GM12865 (cell line): ENCODE measurements at regions not wholly inside any gene's neighbourhood (a gene's known extent, or its start where the extent isn't known, plus 50 kb on each side); places are given as distances from the start of the nearest gene placed in this dataset.

ENCODE experiments used
- DNase-seq: peaks from one replicate; pipeline ENCODE4 v3.0.0; 2010; ENCODE audit warnings: low read depth
- H3K4me3 ChIP-seq: 2 replicates; pipeline ENCODE4 v1.5.1; 2011; ENCODE audit warnings: mild to moderate bottlenecking, low read depth, low read length, control low read depth
- TF ChIP-seq, protein P1 (sequence below): IDR thresholded peaks from 2 replicates; pipeline ENCODE4 v1.5.1; 2011; ENCODE audit warnings: low read length, control low read depth, low read depth, inconsistent platforms; ENCODE audit not compliant: insufficient read depth; ENCODE audit errors: missing control alignments

DNA sequence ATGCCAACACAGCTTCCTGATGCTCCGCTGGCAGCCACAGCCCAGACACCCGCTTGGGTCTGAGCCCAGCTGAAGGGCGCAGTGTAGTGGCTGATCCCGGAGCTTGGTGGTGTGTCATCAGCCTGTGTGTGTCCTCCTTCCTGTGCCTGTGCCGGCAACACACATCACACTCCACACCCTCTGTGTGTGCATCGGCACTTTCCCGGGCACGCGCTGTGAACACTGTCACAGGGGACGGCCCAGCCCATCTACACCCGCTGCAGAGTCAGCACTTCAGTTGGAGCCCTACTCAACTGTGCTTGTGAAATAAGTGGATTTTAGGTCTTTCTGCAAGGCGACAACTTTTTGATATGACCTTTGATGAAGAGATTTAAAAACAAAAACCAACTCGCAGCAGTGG, 189.4 kb downstream of the IRX2 start:
- no peak overlapping the region for H3K4me3 ChIP-seq
- no peak for DNase-seq
- TF ChIP-seq, protein P1, sequence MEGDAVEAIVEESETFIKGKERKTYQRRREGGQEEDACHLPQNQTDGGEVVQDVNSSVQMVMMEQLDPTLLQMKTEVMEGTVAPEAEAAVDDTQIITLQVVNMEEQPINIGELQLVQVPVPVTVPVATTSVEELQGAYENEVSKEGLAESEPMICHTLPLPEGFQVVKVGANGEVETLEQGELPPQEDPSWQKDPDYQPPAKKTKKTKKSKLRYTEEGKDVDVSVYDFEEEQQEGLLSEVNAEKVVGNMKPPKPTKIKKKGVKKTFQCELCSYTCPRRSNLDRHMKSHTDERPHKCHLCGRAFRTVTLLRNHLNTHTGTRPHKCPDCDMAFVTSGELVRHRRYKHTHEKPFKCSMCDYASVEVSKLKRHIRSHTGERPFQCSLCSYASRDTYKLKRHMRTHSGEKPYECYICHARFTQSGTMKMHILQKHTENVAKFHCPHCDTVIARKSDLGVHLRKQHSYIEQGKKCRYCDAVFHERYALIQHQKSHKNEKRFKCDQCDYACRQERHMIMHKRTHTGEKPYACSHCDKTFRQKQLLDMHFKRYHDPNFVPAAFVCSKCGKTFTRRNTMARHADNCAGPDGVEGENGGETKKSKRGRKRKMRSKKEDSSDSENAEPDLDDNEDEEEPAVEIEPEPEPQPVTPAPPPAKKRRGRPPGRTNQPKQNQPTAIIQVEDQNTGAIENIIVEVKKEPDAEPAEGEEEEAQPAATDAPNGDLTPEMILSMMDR: no peak

DNA sequence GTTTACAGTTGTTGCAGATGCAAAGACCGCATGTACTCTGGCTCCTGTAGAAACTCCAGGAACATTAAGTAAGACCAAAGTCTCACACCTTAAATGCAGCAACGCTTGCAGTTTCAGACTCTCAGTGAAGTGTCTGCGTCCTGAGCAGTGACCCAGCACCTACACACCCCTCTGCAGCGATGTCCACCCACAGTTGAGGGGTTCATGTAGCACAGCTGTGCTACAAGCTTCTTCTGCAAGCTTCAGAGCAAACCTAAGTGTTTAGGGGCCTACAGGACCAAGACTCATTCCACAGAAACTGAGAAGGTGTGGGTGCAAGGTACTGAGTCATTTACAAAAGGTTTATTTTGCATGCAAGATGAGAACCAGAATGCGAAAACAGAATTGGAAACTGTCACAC, 191.0 kb downstream of the IRX2 start:
- TF ChIP-seq, protein P1: no peak
- no peak overlapping the region for H3K4me3 ChIP-seq
- no peak for DNase-seq

DNA sequence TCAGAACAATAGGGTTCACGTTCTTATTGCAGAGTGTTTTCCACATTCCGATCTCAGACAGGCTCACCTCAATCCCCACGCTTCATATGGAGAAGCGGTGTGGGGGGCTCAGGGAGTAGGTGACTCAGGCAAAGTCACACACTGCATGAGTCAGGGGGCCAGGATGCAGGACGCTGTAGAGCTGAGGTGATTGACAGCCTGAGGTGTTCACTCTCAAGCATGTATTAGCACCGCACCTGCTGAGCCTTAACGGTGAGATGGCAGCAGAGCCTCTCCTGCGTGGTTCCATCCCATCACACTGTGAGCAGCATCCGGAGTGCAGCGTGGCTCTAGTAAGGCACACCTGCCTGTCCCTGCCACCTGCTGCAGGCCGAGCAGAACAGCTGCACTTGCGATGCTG, 194.0 kb downstream of the IRX2 start:
- DNase-seq: no peak
- no peak overlapping the region for H3K4me3 ChIP-seq
- TF ChIP-seq, protein P1: no peak

DNA sequence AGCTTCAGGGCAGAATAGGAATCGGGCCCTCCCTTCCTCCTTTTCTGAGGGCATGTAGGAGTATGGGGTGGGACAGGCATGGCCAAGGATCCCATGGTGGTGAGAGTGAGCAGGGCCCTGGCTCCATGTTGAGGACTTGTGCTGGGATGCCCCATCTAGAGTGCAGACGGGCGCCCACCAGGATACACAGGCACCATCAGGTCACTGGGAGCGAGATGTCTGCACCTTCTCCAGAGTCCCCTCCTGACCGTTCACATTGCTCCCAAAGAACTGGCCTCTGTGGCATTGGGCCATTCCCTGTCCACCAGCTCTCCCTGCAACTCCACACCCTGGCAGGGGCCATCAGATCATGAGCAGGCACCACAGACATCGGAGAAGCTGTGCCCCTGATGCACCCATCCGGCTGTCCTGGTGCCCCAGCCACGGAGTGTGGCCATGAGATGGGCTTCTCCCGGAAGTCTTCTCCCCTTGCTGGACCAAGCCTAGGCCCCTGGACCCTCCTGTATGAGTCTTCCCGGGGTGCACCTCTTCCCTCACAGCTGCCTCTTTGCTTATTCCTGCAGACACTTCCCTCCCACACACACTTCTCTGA, 195.0 kb downstream of the IRX2 start:
- DNase-seq: no peak
- TF ChIP-seq, protein P1: no peak
- no peak overlapping the region for H3K4me3 ChIP-seq

DNA sequence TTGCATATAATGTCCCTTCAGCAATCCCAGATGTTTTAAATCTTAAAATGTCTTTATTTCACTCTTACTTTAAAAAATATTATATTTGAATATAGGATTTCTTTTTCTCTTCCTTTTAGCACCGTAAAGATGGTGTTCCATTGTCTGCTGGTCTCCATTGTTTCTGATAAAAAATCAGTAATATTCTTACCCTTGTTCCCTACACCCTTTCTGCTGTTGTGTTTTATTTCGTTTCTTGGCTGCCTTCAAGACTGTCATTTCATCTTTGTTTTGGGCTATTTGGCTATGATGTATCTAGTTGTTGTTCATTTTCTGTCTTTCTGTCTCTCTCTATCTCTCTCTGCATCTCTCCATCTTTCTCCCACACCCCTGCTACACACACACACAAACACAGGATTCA, 197.9 kb downstream of the IRX2 start:
- DNase-seq: no peak
- TF ChIP-seq, protein P1: no peak

DNA sequence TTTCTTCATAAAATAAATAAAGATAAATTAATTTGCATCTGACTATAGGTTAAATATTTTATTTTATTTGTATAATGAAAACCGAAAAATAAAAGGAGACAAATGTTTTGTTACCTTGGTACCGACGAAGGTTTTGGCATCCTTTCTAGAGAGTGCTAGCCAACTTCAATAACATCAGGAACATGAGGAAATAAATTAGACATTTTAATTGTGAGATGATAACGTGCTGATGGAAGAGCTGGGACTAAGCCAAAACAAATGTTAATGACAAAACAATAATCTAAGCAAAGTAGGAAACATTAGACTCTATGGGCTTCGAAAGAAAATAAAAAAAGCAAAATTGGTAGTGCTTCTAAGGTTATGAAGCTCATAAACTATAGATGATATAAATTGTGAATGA, 201.0 kb downstream of the IRX2 start:
- TF ChIP-seq, protein P1: no peak
- no peak for DNase-seq
- no peak overlapping the region for H3K4me3 ChIP-seq

More for the DNA sequence above, 197.9 kb downstream of the IRX2 start:
- no peak overlapping the region for H3K4me3 ChIP-seq

DNA sequence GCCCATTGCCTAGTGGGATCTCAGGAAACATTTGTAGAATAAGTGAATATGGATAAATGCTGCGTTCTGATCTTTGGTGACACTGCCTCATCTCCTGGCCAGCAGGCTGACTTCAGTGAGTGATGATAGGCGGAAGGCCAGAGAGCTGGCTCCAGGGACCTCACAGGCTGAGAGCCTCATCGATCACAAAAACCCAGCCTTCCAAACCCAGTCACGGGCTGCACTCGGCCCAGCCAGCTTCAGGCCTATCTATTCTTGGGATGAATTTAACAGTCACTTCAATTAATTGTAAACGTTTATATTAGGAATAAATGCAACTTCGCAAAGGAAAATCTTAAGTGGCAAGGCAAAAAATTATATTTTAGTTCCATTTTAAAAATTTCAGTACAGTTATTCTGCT, 201.6 kb downstream of the IRX2 start:
- DNase-seq: no peak
- no peak overlapping the region for H3K4me3 ChIP-seq
- TF ChIP-seq, protein P1: no peak
